Chondrocyte (in vitro differentiated cells): ENCODE measurements at regions not wholly inside any gene's neighbourhood (a gene's known extent, or its start where the extent isn't known, plus 50 kb on each side); places are given as distances from the start of the nearest gene placed in this dataset.

Source experiments
- DNase-seq: peaks from one replicate; pipeline ENCODE4 v3.0.0; 2021; ENCODE audit warnings: mixed read lengths, low spot score
- H3K27ac Mint-ChIP-seq: one replicate; pipeline ENCODE4 v1.8.0; 2021; ENCODE audit warnings: mild to moderate bottlenecking, moderate library complexity, mixed read lengths; ENCODE audit not compliant: unreplicated experiment
- H3K27me3 Mint-ChIP-seq: 2 replicates; pipeline ENCODE4 v1.8.0; 2021; ENCODE audit warnings: low read depth, mixed read lengths
- H3K36me3 Mint-ChIP-seq: 2 replicates; pipeline ENCODE4 v1.8.0; 2021; ENCODE audit warnings: low read depth, mixed read lengths
- H3K4me1 Mint-ChIP-seq: 2 replicates; pipeline ENCODE4 v1.8.0; 2021; ENCODE audit warnings: low read depth, mild to moderate bottlenecking, mixed read lengths
- H3K4me3 Mint-ChIP-seq: one replicate; pipeline ENCODE4 v1.8.0; 2021; ENCODE audit warnings: mild to moderate bottlenecking, moderate library complexity, mixed read lengths; ENCODE audit not compliant: unreplicated experiment
- H3K9me3 Mint-ChIP-seq: 2 replicates; pipeline ENCODE4 v1.8.0; 2021; ENCODE audit warnings: low read depth, mixed read lengths
- CTCF ChIP-seq: fragments of 200-600 bp; sonication (generic); IDR thresholded peaks from 2 replicates; pipeline ENCODE4 v1.5.0; 2021; ENCODE audit warnings: antibody characterized with exemption, mild to moderate bottlenecking, moderate library complexity

- H3K4me3 Mint-ChIP-seq = no peak overlapping the region
- no peaks in the 10 kb centered on the region for H3K4me1 Mint-ChIP-seq
- no peak for DNase-seq
- no peak overlapping the region for H3K27ac Mint-ChIP-seq
- H3K36me3 Mint-ChIP-seq = no peaks in the 10 kb centered on the region
- peaks cover 6% of the 10 kb centered on the region for H3K9me3 Mint-ChIP-seq
- no peak for TF ChIP-seq CTCF
- H3K27me3 Mint-ChIP-seq = no peaks in the 10 kb centered on the region
Measured at GRCh38 chr13:55792544-55793193, 1348.0 kb upstream of the PRR20A start.

- no peaks in the 10 kb centered on the region for H3K4me1 Mint-ChIP-seq
- no peak overlapping the region for H3K27ac Mint-ChIP-seq
- H3K36me3 Mint-ChIP-seq = no peaks in the 10 kb centered on the region
- no peak for TF ChIP-seq CTCF
- no peak overlapping the region for H3K4me3 Mint-ChIP-seq
- H3K9me3 Mint-ChIP-seq = peaks cover 3% of the 10 kb centered on the region
- no peaks in the 10 kb centered on the region for H3K27me3 Mint-ChIP-seq
- DNase-seq = no peak
Measured at GRCh38 chr13:55815458-55816033, 1325.2 kb upstream of the PRR20A start.

- Mint-ChIP-seq H3K9me3 (peaks cover 6% of the 10 kb centered on the region), H3K27me3 (no peaks in the 10 kb centered on the region), H3K4me3 (no peak overlapping the region), H3K4me1 (no peaks in the 10 kb centered on the region), H3K27ac (no peak overlapping the region), H3K36me3 (no peaks in the 10 kb centered on the region)
- no peak for TF ChIP-seq CTCF
- DNase-seq = no peak
Measured at GRCh38 chr13:55816976-55817601, 1323.6 kb upstream of the PRR20A start.

GRCh38 chr13:55820817-55821216 is 1319.9 kb upstream of the PRR20A start:
- Mint-ChIP-seq H3K36me3 (no peaks in the 10 kb centered on the region), H3K4me1 (no peaks in the 10 kb centered on the region), H3K4me3 (no peak overlapping the region), H3K27ac (no peak overlapping the region), H3K27me3 (no peaks in the 10 kb centered on the region), H3K9me3 (peaks cover 4% of the 10 kb centered on the region)
- DNase-seq = no peak
- TF ChIP-seq CTCF = no peak

- Mint-ChIP-seq H3K27me3 (no peaks in the 10 kb centered on the region), H3K4me3 (no peak overlapping the region), H3K9me3 (peaks cover 52% of the 10 kb centered on the region), H3K27ac (no peak overlapping the region), H3K36me3 (no peaks in the 10 kb centered on the region), H3K4me1 (no peaks in the 10 kb centered on the region)
- DNase-seq = no peak
- TF ChIP-seq CTCF = no peak
Measured at GRCh38 chr13:55869648-55870047, 1271.1 kb upstream of the PRR20A start.
